HG02678 (cell line): ENCODE measurements at regions not wholly inside any gene's neighbourhood (a gene's known extent, or its start where the extent isn't known, plus 50 kb on each side); places are given as distances from the start of the nearest gene placed in this dataset.
"Not testable (repeated sequence)": the region's sequence is repeated elsewhere in the genome, so short reads cannot be mapped to it uniquely, and the experiment has no call there.

ENCODE experiments used
- ATAC-seq: cut with Tn5 transposase; IDR thresholded peaks from one replicate; pipeline ENCODE4 v1.9.1; 2021; ENCODE audit warnings: mild to moderate bottlenecking, moderate library complexity; ENCODE audit not compliant: unreplicated experiment

DNA sequence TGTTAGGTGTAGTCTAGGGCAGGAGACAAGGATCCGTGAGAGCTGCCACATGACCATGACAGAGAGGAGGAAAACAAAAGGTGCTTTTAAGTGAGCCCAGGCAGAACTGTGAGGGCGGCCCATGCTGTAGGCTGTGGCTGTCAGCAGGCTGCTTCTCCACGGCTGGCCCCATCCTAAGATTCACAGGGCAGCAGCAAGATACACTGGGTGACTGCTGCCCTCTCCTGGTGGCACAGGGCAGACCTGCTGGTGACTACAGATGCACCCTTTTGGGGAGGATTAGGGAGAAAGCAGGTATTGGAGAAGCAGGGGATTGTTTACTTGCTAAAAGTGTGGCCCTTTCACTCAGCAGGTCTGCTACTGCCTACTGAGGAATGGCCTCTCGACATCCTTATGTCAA lies 112.2 kb upstream of the CCZ1B start:
- ATAC-seq = not testable (repeated sequence)

DNA sequence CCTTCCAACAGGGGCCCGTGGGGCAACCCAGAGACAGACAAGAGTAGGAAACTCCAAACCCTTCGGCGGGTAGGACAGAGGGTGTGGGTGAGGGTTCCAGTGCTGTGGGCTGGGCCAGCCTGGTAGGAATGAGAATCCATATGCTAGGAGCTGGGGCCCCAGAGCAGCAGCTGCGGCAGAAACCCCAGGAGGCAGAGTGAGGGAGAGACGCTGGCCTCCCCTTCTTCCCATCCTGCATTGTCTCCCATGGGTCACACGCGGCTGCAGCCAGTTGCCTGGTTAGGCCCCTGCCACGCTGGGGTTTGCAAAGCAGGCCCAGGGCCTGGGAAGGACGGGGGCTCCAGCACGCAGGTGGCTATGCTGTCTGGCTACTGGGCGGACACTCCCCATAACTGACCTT lies 113.1 kb upstream of the CCZ1B start:
- not testable (repeated sequence) for ATAC-seq

DNA sequence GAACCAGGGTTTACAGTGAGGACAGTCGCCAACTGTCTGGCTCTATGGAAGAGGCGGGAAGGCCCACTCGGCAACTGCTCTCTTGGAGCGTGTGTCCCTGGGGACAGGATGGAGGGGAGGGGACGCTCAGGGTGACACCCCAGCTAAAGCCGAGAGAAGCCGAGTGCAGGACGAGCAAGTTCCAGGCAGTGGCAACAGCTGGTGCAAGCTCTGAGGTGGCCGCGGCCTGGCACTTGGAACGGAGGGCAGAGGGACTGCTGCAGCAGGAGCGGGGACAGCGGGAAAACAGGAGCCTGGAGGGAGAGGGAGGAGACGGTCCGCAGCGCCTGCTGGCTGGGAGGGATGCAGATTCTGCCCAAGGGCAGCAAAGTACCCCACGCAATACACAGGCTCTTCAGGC lies 113.8 kb upstream of the CCZ1B start:
- ATAC-seq = not testable (repeated sequence)

DNA sequence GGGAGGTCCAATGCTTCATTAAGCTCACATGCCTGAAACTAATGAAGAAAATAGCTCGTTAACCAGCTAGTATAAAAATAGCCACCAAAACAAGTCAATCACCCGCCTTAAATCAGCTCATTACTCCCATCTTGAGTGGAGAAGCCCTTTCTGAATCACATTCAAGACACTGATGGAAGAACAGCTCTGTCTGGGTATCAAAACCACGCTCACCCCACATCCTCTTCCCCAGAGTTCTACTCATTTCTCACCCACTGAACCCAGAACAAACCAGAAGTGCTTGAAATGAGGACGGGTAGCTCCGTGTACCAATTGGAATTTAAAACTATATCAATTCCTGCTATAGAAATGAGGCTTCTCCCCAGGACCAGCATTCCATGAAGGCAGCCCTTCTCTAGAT lies 120.8 kb upstream of the CCZ1B start:
- ATAC-seq = not testable (repeated sequence)

DNA sequence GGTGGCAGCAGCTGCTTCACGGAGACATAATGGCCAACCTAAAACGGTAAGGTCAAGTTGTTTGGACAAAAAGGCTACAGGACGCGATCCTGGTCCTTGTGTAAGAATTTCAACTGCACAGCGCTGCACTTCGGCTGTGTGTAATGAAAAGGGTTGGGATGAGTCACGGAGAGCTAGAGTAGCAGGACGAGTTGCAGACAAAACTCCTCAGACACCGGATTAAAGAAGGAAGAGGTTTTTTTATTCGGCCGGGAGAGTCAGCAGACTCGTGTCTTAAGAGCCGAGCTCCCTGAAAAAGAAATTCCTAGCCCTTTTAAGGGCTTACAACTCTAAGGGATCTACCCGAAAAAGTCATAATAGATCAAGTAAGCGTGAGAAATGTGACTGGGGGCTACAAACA lies 124.2 kb upstream of the CCZ1B start:
- ATAC-seq = not testable (repeated sequence)

DNA sequence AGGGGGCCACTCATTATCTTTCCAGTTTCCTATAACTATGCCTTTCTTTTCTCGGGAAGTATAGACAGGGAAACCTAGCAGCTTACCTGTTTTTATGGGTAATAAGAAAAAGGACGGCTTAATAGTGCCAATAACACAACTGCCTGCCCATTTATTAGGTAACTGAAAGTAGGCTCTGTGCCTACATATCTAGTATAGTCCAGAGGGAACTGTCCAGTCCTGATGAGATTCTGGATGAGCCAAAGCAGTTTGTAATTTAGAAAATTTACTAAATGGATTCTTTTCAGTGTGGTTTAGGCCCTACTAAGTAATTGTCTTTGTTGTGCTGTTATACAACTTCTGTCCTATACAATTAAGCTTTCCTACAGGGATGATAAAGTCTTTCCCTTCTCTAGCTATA lies 125.5 kb upstream of the CCZ1B start:
- ATAC-seq = not testable (repeated sequence)

DNA sequence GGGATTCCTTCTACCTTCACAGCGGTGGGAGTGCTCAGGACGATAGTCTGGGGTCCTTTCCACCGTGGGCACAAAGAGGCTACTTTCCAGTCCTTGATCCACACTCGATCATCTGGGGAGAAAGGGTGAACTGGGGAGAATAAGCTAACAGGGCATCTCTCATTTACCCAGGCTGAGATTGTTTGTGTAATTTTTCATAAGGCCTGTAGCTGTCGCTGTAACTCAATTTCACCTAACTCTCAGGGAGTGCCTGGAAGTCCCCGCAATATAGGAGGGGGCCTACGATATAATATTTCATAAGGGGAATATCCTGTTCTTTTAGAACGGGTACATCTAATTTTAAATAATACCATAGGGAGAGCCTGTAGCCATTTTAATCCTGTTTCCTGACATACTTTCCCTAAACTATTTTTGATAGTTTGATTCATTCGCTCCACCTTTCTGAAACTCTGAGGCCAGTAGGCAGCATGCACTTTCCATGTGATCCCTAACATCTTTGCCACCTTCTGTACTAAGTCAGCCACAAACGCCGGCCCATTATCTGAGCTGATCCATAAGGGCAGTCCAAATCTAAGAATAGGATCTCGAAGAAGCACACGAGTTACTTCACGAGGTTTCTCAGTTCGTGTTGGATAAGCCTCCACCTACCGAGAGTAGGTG lies 127.2 kb upstream of the CCZ1B start:
- ATAC-seq = not testable (repeated sequence)

DNA sequence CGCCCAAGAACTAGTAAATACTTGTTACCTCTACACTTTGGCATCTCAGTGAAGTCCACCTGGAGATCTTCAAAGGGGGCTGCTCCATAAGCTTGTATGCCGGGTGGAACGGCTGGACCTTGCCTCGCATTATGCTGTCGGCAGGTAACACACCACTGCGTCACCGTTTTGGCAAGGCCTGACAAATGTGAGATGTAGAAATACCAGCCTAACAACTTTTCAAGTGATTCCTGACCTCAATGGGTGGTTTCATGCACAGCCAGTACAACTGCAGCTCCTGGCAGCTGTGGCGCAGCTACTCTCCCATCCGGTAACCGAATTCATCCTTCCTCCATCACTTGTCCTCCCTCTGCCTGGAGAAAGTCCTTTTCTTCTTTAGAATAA lies 127.7 kb upstream of the CCZ1B start:
- not testable (repeated sequence) for ATAC-seq

DNA sequence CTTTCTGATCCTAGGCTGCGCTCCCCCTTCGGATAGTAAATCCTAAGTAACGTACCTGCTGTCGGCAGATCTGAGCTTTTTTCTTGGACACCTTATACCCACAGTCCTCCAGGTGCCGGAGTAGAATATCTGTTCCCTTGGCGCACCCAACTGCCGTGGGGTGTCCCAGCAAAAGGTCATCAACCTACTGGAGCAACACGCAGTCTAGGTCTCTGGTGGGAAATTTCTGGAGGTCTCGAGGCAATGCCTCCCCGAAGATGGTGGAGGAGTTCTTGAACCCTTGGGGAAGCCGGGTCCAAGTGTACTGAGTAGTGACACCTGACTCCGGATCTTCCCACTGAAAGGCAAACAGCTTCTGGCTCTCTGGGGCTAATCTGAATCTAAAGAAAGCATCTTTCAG lies 129.3 kb upstream of the CCZ1B start:
- not testable (repeated sequence) for ATAC-seq

DNA sequence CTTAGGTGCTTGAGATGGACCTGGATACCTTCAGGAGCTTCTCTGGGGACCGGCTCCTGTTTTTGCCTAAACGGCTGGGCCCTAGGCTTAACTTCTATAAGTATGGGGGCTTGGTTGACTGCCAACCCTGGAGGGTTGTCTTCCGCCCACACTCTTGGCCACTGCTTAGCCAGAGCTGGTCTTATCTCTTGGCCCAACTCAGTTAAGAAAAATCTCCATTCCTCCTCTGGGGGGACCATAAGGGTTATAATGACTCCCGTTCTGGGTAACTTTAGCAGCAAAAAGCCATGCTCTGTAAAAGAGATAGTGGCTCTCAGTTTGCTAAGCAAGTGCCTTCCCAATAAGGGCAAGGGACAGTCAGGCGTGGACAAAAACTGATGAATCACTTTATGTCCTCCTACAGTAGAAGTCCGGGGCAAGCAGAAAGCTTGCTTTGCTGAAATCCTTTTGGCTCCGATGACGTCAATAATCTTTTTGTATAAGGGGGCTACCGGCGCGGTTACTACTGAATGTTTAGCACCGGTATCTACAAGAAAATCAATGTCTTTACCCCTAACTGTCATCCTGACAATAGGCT lies 130.0 kb upstream of the CCZ1B start:
- not testable (repeated sequence) for ATAC-seq

DNA sequence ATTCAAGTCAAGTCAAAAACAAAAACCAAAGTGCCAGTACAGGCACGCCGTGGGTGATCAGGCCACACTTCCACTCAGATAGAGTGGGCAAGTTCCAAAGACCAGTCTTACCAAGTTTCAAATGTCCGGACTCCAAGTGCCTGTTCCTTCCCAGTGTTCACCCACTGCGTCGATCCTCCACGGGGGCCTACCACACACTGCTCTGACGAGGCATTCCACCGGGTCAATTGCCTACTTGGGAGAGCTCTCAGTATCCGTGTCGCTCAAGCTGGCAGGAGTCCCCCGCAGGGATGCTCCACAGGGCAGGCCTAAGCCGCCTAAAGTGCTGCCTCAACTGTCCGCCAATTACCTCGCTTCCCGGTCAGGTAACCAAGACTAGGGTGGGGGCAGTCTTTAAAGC lies 132.3 kb upstream of the CCZ1B start:
- ATAC-seq = not testable (repeated sequence)

DNA sequence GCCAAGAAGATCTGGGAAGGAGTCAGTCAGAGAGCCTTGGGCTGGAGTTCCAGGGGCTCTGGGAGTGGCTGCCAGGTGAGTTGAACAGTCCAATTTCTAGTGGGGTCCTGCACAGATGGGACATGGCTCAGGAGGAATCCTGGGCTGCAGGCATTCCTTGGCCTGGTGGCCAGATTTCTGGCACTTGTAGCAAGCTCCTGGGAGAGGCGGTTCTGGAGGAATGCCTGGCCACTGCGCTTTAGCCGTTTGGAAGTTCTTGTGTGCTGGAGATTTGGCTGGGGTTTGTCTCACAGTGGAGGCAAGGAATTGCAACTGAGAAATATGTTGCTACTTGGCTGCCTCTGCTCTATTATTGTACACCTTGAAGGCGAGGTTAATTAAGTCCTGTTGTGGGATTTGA lies 133.9 kb upstream of the CCZ1B start:
- ATAC-seq = not testable (repeated sequence)

DNA sequence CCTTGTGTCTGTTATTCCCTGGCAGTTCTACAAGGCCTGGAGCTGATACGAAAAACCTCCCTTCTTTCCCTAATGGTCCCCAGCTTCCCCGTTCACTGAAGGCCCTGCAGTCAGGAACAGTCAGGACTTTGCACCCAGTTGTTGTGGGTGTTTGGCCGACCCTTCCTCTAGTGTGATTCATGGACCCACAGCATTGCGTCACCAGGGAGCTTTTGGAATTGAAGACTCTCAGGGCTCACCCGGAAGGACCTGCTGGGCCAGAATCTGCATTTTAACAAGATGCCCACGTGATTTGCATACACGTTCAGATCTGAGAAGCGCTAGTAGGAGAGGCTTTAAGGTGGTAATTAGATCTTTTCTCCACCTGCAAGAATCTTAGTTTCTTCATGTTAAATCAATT lies 136.8 kb upstream of the CCZ1B start:
- ATAC-seq = not testable (repeated sequence)

DNA sequence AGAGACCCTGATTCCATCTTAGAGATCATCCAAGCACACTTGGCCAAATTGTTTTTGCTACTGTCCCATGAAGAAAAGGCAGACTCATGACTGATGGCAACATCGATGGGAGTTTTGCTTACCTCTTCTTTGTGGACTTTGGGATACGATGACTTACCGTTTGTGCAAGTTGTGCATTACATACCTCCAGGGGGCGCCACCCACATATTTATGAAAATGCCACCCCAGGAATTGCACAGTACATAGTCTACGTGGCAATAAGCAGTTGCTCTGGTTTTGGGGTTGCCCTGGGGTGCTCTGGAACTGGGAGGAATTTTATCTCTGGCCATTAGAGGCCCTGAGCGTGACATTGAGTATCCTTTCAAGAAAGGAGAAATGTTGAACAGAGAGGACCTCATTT lies 139.0 kb upstream of the CCZ1B start:
- ATAC-seq = not testable (repeated sequence)

DNA sequence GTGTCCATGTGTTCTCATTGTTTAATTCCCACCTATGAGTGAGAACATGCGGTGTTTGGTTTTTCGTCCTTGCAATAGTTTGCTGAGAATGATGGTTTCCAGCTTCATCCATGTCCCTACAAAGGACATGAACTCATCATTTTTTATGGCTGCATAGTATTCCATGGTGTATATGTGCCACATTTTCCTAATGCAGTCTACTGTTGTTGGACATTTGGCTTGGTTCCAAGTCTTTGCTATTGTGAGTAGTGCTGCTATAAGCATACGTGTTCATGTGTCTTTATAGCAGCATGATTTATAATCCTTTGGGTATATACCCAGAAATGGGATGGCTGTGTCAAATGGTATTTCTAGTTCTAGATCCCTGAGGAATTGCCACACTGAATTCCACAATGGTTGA lies 144.1 kb upstream of the CCZ1B start:
- not testable (repeated sequence) for ATAC-seq

DNA sequence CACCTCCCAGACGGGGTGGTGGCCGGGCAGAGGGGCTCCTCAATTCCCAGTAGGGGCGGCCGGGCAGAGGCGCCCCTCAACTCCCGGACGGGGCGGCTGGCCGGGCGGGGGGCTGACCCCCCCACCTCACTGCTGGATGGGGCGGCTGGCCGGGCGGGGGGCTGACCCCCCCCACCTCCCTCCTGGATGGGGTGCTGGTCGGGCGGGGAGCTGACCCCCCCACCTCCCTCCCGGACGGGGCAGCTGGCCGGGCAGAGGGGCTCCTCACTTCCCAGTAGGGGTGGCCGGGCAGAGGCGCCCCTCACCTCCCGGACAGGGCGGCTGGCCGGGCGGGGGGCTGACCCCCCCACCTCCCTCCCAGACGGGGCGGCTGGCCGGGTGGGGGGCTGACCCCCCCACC lies 148.8 kb upstream of the CCZ1B start:
- ATAC-seq = not testable (repeated sequence)

DNA sequence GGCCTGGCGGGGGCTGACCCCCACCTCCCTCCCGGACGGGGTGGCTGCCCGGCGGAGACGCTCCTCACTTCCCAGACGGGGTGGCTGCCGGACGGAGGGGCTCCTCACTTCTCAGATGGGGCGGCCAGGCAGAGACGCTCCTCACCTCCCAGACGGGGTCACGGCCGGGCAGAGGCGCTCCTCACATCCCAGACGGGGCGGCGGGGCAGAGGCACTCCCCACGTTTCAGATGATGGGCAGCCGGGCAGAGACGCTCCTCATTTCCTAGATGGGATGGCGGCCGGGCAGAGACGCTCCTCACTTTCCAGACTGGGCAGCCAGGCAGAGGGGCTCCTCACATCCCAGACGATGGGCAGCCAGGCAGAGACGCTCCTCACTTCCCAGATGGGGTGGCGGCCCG lies 149.3 kb upstream of the CCZ1B start:
- not testable (repeated sequence) for ATAC-seq

DNA sequence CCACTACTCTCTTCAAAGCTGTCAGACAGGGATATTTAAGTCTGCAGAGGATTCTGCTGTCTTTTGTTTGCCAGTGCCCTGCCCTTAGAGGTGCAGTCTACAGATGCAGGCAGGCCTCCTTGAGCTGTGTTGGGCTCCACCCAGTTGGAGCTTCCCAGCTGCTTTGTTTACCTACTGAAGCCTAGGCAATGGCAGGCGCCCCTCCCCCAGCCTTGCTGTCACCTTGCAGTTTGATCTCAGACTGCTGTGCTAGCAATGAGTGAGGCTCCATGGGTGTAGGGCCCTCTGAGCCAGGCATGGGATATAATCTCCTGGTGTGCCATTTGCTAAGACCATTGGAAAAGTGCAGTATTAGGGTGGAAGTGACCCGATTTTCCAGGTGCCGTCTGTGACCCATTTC lies 151.3 kb upstream of the CCZ1B start:
- not testable (repeated sequence) for ATAC-seq

DNA sequence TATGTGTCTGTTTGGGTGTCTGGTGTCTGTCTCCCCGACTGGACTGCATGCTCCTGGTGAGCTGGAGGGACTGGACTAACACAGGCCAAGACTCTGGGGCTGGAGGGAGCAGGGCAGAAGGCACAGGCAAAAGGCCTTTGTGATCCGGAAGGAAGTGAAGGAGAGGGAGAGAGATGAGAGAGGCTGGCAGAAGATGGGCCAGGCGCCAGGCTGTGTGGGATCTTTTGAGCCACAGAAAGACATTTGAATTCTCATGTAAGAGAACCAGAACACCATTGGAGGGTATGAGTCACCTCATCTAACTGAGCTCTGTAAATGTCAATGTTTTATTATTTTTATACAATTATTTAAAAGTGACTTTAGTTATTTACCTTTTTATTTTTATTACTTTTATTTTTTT lies 152.3 kb upstream of the CCZ1B start:
- ATAC-seq = not testable (repeated sequence)

DNA sequence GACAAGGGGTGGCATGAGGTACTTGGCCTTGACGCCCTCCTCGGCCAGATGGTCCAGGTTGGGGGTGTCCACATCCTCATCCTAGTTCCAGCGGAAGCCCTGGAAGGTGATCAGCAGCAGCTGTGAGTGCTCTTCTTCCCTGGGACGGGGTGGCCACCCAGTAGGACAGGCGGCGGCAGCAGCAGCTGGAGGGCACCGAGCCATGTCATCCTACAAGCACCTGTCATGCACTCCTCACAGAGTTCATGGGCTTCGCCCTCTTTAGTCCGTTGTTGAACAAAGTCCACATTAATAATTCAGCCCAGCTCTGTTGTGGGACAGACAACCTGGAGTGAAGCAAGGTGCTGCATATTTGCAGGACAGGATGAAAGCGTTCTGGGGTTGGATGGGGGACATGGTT lies 153.4 kb upstream of the CCZ1B start:
- not testable (repeated sequence) for ATAC-seq

DNA sequence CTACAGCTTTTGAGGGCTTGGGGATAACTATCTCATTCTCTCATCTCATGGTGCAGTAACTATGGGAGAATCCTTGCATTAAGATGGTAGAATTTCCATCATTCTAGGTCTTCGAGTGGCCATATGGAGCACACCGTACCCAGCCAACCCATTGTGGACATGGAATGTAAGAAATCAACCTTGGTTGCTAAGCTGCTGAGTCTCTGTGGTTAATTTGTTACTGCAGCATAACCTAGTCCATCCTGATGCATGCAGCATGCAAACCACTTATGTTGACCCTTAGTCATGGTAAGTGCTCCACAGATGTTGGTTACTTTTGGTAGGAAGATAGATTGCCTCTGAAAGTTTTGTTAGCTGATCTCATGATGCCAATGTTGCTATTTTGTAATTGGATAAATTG lies 156.3 kb upstream of the CCZ1B start:
- ATAC-seq = not testable (repeated sequence)

DNA sequence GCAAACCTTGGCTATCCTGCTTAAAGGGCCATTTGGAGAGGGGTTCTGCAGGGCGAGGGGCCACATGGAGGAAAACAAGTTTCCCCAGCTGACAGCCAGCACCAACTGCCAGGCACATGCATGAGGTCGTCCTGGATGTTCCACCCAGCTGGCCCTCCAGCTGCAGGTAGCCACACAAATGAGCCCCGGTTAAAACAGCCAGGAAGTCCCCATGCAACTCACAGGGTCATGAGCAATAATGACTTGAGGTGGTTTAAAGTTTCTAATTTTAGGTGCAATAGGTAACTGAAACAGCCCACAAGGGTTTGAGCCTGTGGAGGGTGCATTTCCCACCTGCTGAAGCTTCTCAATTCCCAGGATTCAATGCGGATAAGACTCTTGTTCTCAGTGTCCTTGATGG lies 160.8 kb upstream of the CCZ1B start:
- not testable (repeated sequence) for ATAC-seq

DNA sequence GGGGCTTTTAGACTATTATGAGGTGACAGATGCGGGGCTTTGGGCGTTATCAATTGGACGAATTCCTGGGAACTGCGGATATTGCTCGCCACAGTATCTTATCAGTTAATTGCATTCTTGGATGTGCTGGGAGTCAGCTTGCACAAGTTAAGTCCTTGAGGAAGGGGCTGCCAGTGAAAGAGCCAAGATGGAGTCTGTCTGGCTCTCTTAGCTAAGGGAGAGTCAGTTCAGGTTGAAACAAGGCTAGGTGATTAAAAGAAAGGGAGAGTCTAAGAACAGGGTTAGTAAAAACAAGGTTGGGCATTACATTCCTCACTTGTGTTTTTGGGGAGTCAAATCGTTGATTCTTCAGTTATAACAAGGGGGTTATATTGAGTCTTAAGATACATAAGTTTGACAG lies 162.5 kb upstream of the CCZ1B start:
- not testable (repeated sequence) for ATAC-seq
